ENCODE measurements at regions not wholly inside any gene's neighbourhood (a gene's known extent, or its start where the extent isn't known, plus 50 kb on each side); places are given as distances from the start of the nearest gene placed in this dataset.

DNA sequence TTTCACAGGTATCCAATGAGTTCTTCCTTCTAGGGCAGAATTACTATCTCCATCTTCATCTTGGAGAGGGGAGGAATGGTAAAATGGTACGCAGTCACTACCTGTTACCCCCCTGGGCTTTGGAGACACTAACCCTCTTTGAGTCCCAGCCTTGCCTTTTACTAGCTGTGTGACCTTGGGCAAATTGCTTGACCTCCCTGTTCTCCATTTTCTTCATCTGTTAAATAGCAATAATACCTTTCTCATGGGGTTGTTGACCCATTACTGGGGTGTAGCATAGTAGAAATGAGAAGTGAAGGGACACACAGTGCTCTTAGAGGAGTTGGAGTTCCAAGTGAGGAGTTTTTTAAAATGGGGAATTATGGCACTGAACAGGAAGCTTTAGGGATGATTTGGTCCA, 324.7 kb downstream of the FOXL1 start:
- no peak for TF ChIP-seq CTCF (IDR thresholded peaks at IDR 0.05)
- DNase-seq: no peak
- intact Hi-C loops (cut with DNase I, micrococcal nuclease): no loop called here
- Histone ChIP-seq H3K9me3 (no peaks in the 10 kb centered on the region), H3K4me3 (no peak overlapping the region), H3K4me1 (ENCODE audit: low read depth) (no peaks in the 10 kb centered on the region), H3K36me3 (ENCODE audit: low read depth) (no peaks in the 10 kb centered on the region)
- no peak for ATAC-seq

GRCh38 chr16:86905302-86905701, 327.0 kb downstream of the FOXL1 start:
- no peak for TF ChIP-seq CTCF (IDR thresholded peaks at IDR 0.05)
- ATAC-seq: no peak
- Histone ChIP-seq H3K36me3 (ENCODE audit: low read depth) (no peaks in the 10 kb centered on the region), H3K4me1 (ENCODE audit: low read depth) (no peaks in the 10 kb centered on the region), H3K9me3 (no peaks in the 10 kb centered on the region), H3K4me3 (no peak overlapping the region)
- DNase-seq: no peak
- intact Hi-C loops (cut with DNase I, micrococcal nuclease): no loop called here

DNA sequence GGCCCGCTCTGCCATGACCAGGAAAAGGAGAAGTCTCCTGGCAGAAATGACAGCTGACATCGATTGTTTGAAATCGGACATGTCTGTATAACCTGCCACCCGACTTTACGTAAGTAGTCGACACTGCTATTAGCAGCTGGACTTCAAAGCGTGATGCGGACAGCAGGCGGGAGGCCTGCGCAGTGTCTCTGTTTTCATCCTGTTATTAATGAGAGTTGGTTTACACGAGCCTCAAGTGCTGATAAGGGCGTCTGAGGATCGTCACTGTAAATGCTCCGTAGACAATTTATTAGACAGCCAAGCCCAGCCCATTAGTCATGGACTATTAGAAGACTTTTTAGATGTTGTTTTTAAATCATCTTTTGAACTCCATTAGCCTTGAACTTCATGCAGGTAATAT, 328.3 kb downstream of the FOXL1 start:
- no peaks in the 10 kb centered on the region for H3K4me1 ChIP-seq (ENCODE audit: low read depth)
- intact Hi-C loops (cut with DNase I, micrococcal nuclease): no loop called here
- H3K9me3 ChIP-seq: no peaks in the 10 kb centered on the region
- ATAC-seq: no peak
- no peak for TF ChIP-seq CTCF (IDR thresholded peaks at IDR 0.05)
- no peaks in the 10 kb centered on the region for H3K36me3 ChIP-seq (ENCODE audit: low read depth)
- DNase-seq: no peak
- H3K4me3 ChIP-seq: no peak overlapping the region

DNA sequence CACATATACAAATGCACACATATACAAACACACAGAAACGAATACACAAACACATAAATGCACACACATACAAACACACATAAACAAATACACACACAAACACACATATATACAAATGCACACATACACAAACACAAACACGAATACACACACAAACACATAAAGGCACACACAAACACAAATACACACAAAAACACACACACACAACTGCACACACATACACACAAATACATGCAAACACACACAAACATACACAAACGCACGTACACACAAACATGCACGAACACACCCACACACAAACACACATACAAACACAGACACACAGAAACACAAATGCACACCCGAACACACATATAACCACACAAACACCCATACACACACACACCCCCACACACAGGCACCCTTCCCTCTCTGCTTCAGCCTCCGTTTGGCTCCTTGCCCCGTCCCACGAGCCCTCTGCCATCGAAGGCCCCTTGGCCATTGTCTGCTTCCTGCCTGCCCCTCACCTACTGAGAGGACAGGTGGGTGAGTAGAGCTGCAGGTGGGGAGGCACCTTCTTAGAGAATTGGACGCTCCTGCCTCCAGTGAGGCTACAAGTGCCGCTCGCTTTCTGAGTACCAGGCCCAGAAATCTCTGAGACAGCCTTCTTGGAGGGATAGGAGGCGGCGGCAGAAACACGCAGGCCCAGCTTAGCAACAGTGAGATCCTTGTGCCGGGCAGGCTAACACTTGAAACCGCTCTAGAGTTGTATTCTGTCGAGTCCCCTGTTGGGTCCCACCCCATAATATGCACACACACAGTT, 331.2 kb downstream of the FOXL1 start:
- no peak for DNase-seq
- Histone ChIP-seq H3K4me3 (no peak overlapping the region), H3K9me3 (no peaks in the 10 kb centered on the region), H3K4me1 (ENCODE audit: low read depth) (no peaks in the 10 kb centered on the region), H3K36me3 (ENCODE audit: low read depth) (no peaks in the 10 kb centered on the region)
- no peak for TF ChIP-seq CTCF (IDR thresholded peaks at IDR 0.05)
- no peak for ATAC-seq
- intact Hi-C loops (cut with DNase I, micrococcal nuclease): no loop called here

- no peaks in the 10 kb centered on the region for H3K4me1 ChIP-seq (ENCODE audit: low read depth)
- ATAC-seq (no peak), DNase-seq (no peak)
- H3K36me3 ChIP-seq (ENCODE audit: low read depth): no peaks in the 10 kb centered on the region
- no peaks in the 10 kb centered on the region for H3K9me3 ChIP-seq
- no peak for TF ChIP-seq CTCF (IDR thresholded peaks at IDR 0.05)
- no peak overlapping the region for H3K4me3 ChIP-seq
- intact Hi-C loops (cut with DNase I, micrococcal nuclease): no loop called here
These were observed 331.9 kb downstream of the FOXL1 start for GRCh38 chr16:86910161-86910769.

All from mucosa of descending colon (tissue), 3 donors.